Epithelial cell of proximal tubule (primary cell): ENCODE measurements at regions not wholly inside any gene's neighbourhood (a gene's known extent, or its start where the extent isn't known, plus 50 kb on each side); places are given as distances from the start of the nearest gene placed in this dataset.
"Not testable (repeated sequence)": the region's sequence is repeated elsewhere in the genome, so short reads cannot be mapped to it uniquely, and the experiment has no call there.

ENCODE experiments used
- DNase-seq: peaks from one replicate; pipeline ENCODE4 v3.0.0-alpha.2; 2011; ENCODE audit warnings: low read depth
- H3K4me3 ChIP-seq: 2 replicates; pipeline ENCODE4 v1.5.1; 2011; ENCODE audit warnings: low read depth, mild to moderate bottlenecking, low read length
- CTCF ChIP-seq: conservative IDR thresholded peaks from 2 replicates; pipeline ENCODE4 v1.5.1; 2012; ENCODE audit warnings: low read depth, mild to moderate bottlenecking, low read length

- no peak for DNase-seq
- no peak overlapping the region for H3K4me3 ChIP-seq
- no peak for TF ChIP-seq CTCF
Measured at GRCh38 chrX:151088221-151088620, 88.2 kb upstream of the GPR50 start.

DNA sequence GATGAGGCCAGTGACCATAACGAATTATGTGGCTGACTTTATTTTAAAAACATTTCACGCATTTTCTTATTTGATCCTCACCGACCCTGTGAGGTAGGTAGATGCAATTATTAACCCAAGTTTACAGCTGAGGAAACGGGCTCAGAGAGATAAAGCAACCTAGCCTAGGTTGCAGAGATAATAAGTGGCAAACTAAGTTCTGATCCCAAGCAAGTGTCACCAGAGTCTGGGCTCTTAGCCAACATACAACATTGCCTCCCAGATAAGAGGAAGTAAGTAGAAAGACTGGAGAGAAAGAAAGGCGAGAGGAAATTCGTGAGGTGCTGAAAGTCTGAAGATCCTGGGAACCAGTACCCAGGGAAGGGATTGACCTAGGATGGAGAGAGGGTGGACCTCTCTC lies 77.4 kb upstream of the GPR50 start:
- DNase-seq: no peak
- TF ChIP-seq CTCF: no peak
- H3K4me3 ChIP-seq: no peak overlapping the region

DNA sequence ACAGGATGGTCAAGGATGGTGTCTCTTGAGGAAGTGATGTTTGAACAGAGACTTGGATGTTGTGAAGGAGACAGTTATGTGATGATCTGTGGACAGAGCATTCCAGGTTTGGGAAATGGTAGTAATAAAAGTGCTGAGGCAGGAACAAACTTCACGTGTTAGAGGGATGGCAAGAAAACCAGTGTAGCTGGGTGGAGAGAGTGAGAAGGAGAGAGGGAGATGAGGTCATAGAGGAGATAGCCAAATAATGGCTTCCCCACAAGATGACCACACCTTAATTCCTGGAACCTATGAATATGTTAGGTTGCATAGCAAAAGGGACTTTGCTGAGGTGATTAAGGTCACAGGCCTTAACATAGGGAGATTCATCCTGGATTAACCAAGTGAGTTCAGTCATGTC lies 75.6 kb upstream of the GPR50 start:
- DNase-seq: no peak
- H3K4me3 ChIP-seq: no peak overlapping the region
- no peak for TF ChIP-seq CTCF

DNA sequence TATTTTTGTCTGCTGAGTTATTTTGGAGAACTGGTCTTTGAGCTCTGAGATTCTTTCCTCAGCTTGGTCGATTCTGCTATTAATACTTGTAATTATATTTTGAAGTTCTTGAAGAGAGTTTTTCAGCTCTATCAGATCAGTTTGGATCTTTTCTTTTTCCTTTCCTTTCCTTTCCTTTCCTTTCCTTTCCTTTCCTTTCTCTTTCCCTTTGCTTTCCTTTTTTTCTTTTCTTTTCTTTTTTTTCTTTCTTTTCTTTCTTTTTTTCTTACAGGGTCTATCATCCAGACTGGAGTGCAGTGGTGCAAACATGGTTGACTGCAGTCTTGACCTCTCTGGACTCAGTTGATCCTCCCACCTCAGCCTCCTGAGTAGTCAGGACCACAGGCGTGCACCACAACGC lies 63.2 kb upstream of the GPR50 start:
- H3K4me3 ChIP-seq, DNase-seq: not testable (repeated sequence)
